ENCODE measurements at regions not wholly inside any gene's neighbourhood (a gene's known extent, or its start where the extent isn't known, plus 50 kb on each side); places are given as distances from the start of the nearest gene placed in this dataset.

- no peaks in the 10 kb centered on the region for H3K27me3 ChIP-seq (ENCODE audit: insufficient read depth, low read length)
- TF ChIP-seq EZH2 (IDR thresholded peaks at IDR 0.05; ENCODE audit: borderline replicate concordance, low read length) (no peak), CTCF (IDR thresholded peaks at IDR 0.05; ENCODE audit: low read length) (no peak)
- no peaks in the 10 kb centered on the region for H3K79me2 ChIP-seq (ENCODE audit: insufficient read depth, low read length)
- H3K27ac ChIP-seq (ENCODE audit: low read depth, low read length, poor library complexity, severe bottlenecking): no peak overlapping the region
- H3K9ac ChIP-seq (ENCODE audit: low read length): no peak overlapping the region
- no peaks in the 10 kb centered on the region for H3K36me3 ChIP-seq (ENCODE audit: insufficient read depth, low read length)
- no peak overlapping the region for H2AFZ ChIP-seq (ENCODE audit: low read length)
- H3K4me1 ChIP-seq (ENCODE audit: insufficient read depth, low read length, severe bottlenecking): no peaks in the 10 kb centered on the region
- no peak overlapping the region for H3K4me3 ChIP-seq (ENCODE audit: low read depth, low read length, poor library complexity, severe bottlenecking)
- no peaks in the 10 kb centered on the region for H4K20me1 ChIP-seq (ENCODE audit: insufficient read depth, low read length)
- no peaks in the 10 kb centered on the region for H3K9me2 ChIP-seq (ENCODE audit: low read depth, low read length)
- no peaks in the 10 kb centered on the region for H3F3A ChIP-seq (ENCODE audit: insufficient read depth, low read length)
- H3K9me3 ChIP-seq (ENCODE audit: low read length): no peaks in the 10 kb centered on the region
- no peak overlapping the region for H3K4me2 ChIP-seq (ENCODE audit: low read length)
These were observed 158.9 kb upstream of the OLIG3 start for GRCh38 chr6:137652961-137653705.

GRCh38 chr6:137653706-137654059 is 159.5 kb upstream of the OLIG3 start:
- no peaks in the 10 kb centered on the region for H3K9me3 ChIP-seq (ENCODE audit: low read length)
- no peak overlapping the region for H3K9ac ChIP-seq (ENCODE audit: low read length)
- H3K4me2 ChIP-seq (ENCODE audit: low read length): no peak overlapping the region
- H3F3A ChIP-seq (ENCODE audit: insufficient read depth, low read length): no peaks in the 10 kb centered on the region
- no peaks in the 10 kb centered on the region for H3K4me1 ChIP-seq (ENCODE audit: insufficient read depth, low read length, severe bottlenecking)
- no peaks in the 10 kb centered on the region for H3K9me2 ChIP-seq (ENCODE audit: low read depth, low read length)
- no peak overlapping the region for H2AFZ ChIP-seq (ENCODE audit: low read length)
- TF ChIP-seq EZH2 (IDR thresholded peaks at IDR 0.05; ENCODE audit: borderline replicate concordance, low read length): no peak
- TF ChIP-seq CTCF (IDR thresholded peaks at IDR 0.05; ENCODE audit: low read length): no peak
- H3K4me3 ChIP-seq (ENCODE audit: low read depth, low read length, poor library complexity, severe bottlenecking): no peak overlapping the region
- H3K27me3 ChIP-seq (ENCODE audit: insufficient read depth, low read length): no peaks in the 10 kb centered on the region
- no peaks in the 10 kb centered on the region for H3K79me2 ChIP-seq (ENCODE audit: insufficient read depth, low read length)
- H3K27ac ChIP-seq (ENCODE audit: low read depth, low read length, poor library complexity, severe bottlenecking): no peak overlapping the region
- no peaks in the 10 kb centered on the region for H3K36me3 ChIP-seq (ENCODE audit: insufficient read depth, low read length)
- no peaks in the 10 kb centered on the region for H4K20me1 ChIP-seq (ENCODE audit: insufficient read depth, low read length)

- no peak overlapping the region for H3K4me2 ChIP-seq (ENCODE audit: low read length)
- H3K9me3 ChIP-seq (ENCODE audit: low read length): no peaks in the 10 kb centered on the region
- no peak overlapping the region for H3K27ac ChIP-seq (ENCODE audit: low read depth, low read length, poor library complexity, severe bottlenecking)
- H3K36me3 ChIP-seq (ENCODE audit: insufficient read depth, low read length): no peaks in the 10 kb centered on the region
- H3K79me2 ChIP-seq (ENCODE audit: insufficient read depth, low read length): no peaks in the 10 kb centered on the region
- no peak overlapping the region for H2AFZ ChIP-seq (ENCODE audit: low read length)
- H3F3A ChIP-seq (ENCODE audit: insufficient read depth, low read length): no peaks in the 10 kb centered on the region
- H3K9me2 ChIP-seq (ENCODE audit: low read depth, low read length): no peaks in the 10 kb centered on the region
- no peaks in the 10 kb centered on the region for H3K4me1 ChIP-seq (ENCODE audit: insufficient read depth, low read length, severe bottlenecking)
- H4K20me1 ChIP-seq (ENCODE audit: insufficient read depth, low read length): no peaks in the 10 kb centered on the region
- no peaks in the 10 kb centered on the region for H3K27me3 ChIP-seq (ENCODE audit: insufficient read depth, low read length)
- no peak overlapping the region for H3K9ac ChIP-seq (ENCODE audit: low read length)
- TF ChIP-seq CTCF (IDR thresholded peaks at IDR 0.05; ENCODE audit: low read length): no peak
- no peak for TF ChIP-seq EZH2 (IDR thresholded peaks at IDR 0.05; ENCODE audit: borderline replicate concordance, low read length)
- H3K4me3 ChIP-seq (ENCODE audit: low read depth, low read length, poor library complexity, severe bottlenecking): no peak overlapping the region
These were observed 160.3 kb upstream of the OLIG3 start for GRCh38 chr6:137654365-137654981.

Data from OCI-LY1 (cell line).